WTC11 (cell line): ENCODE measurements at regions not wholly inside any gene's neighbourhood (a gene's known extent, or its start where the extent isn't known, plus 50 kb on each side); places are given as distances from the start of the nearest gene placed in this dataset.

Experiments
- FOXP1 ChIP-seq: sonication (generic); formaldehyde crosslinking; IDR thresholded peaks from 2 replicates; pipeline ENCODE4 v1.8.0; 2022; ENCODE audit warnings: missing genetic modification reagents, mild to moderate bottlenecking, moderate library complexity, borderline replicate concordance
- NR1H2 ChIP-seq: sonication (generic); formaldehyde crosslinking; IDR thresholded peaks from 2 replicates; pipeline ENCODE4 v1.9.0; 2021; ENCODE audit warnings: mild to moderate bottlenecking, moderate library complexity, missing genetic modification reagents
- TF ChIP-seq, protein P1 (sequence below): sonication (generic); formaldehyde crosslinking; IDR thresholded peaks from 2 replicates; pipeline ENCODE4 v1.8.0; 2023; ENCODE audit warnings: missing genetic modification reagents, mild to moderate bottlenecking, borderline replicate concordance
- TF ChIP-seq, protein P2 (sequence below): fragments of 200-600 bp; IDR thresholded peaks from 2 replicates; pipeline ENCODE4 v1.8.0; 2022; ENCODE audit warnings: antibody characterized with exemption

- TF ChIP-seq NR1H2 (CRISPR knock-in tag) (no peak), FOXP1 (CRISPR knock-in tag) (no peak)
- TF ChIP-seq, protein P1, sequence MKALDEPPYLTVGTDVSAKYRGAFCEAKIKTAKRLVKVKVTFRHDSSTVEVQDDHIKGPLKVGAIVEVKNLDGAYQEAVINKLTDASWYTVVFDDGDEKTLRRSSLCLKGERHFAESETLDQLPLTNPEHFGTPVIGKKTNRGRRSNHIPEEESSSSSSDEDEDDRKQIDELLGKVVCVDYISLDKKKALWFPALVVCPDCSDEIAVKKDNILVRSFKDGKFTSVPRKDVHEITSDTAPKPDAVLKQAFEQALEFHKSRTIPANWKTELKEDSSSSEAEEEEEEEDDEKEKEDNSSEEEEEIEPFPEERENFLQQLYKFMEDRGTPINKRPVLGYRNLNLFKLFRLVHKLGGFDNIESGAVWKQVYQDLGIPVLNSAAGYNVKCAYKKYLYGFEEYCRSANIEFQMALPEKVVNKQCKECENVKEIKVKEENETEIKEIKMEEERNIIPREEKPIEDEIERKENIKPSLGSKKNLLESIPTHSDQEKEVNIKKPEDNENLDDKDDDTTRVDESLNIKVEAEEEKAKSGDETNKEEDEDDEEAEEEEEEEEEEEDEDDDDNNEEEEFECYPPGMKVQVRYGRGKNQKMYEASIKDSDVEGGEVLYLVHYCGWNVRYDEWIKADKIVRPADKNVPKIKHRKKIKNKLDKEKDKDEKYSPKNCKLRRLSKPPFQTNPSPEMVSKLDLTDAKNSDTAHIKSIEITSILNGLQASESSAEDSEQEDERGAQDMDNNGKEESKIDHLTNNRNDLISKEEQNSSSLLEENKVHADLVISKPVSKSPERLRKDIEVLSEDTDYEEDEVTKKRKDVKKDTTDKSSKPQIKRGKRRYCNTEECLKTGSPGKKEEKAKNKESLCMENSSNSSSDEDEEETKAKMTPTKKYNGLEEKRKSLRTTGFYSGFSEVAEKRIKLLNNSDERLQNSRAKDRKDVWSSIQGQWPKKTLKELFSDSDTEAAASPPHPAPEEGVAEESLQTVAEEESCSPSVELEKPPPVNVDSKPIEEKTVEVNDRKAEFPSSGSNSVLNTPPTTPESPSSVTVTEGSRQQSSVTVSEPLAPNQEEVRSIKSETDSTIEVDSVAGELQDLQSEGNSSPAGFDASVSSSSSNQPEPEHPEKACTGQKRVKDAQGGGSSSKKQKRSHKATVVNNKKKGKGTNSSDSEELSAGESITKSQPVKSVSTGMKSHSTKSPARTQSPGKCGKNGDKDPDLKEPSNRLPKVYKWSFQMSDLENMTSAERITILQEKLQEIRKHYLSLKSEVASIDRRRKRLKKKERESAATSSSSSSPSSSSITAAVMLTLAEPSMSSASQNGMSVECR (CRISPR knock-in tag): no peak
- TF ChIP-seq, protein P2, sequence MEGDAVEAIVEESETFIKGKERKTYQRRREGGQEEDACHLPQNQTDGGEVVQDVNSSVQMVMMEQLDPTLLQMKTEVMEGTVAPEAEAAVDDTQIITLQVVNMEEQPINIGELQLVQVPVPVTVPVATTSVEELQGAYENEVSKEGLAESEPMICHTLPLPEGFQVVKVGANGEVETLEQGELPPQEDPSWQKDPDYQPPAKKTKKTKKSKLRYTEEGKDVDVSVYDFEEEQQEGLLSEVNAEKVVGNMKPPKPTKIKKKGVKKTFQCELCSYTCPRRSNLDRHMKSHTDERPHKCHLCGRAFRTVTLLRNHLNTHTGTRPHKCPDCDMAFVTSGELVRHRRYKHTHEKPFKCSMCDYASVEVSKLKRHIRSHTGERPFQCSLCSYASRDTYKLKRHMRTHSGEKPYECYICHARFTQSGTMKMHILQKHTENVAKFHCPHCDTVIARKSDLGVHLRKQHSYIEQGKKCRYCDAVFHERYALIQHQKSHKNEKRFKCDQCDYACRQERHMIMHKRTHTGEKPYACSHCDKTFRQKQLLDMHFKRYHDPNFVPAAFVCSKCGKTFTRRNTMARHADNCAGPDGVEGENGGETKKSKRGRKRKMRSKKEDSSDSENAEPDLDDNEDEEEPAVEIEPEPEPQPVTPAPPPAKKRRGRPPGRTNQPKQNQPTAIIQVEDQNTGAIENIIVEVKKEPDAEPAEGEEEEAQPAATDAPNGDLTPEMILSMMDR: no peak
Measured at GRCh38 chr18:27366665-27367064, 181.6 kb upstream of the CHST9 start.
